AG04450 (cell line): ENCODE measurements at regions not wholly inside any gene's neighbourhood (a gene's known extent, or its start where the extent isn't known, plus 50 kb on each side); places are given as distances from the start of the nearest gene placed in this dataset.

Source experiments
- CTCF ChIA-PET: fragments of 300-600, 350-600 bp; formaldehyde crosslinking; extraction: SDS; loops from one replicate; lab custom pipeline; 2022; ENCODE audit warnings: antibody characterized with exemption, inconsistent platforms; lab: Charles Lee
- POLR2A ChIA-PET: fragments of 350-600 bp; formaldehyde crosslinking; extraction: SDS; loops from one replicate; lab custom pipeline; 2021; ENCODE audit warnings: antibody characterized with exemption, inconsistent platforms; lab: Yijun Ruan, JAX
- DNase-seq: peaks from one replicate; pipeline ENCODE4 v3.0.0-alpha.2; 2011; ENCODE audit warnings: low read depth, low spot score
- H3K27ac ChIP-seq: one replicate; pipeline ENCODE4 v1.5.1; 2012; ENCODE audit warnings: low read depth, low read length, control low read depth
- H3K27me3 ChIP-seq: one replicate; pipeline ENCODE4 v1.6.0; 2012; ENCODE audit warnings: low read length; ENCODE audit not compliant: control insufficient read depth, insufficient read depth
- H3K4me3 ChIP-seq: 2 replicates; pipeline ENCODE4 v1.5.1; 2011; ENCODE audit warnings: mild to moderate bottlenecking, low read depth, low read length, control low read depth
- H3K9me3 ChIP-seq: 2 replicates; pipeline ENCODE4 v1.5.1; 2012; ENCODE audit warnings: low read length; ENCODE audit not compliant: control insufficient read depth, insufficient read depth
- CTCF ChIP-seq: IDR thresholded peaks from 2 replicates; pipeline ENCODE4 v1.5.1; 2011; ENCODE audit warnings: low read depth, low read length, control low read depth, inconsistent platforms

DNA sequence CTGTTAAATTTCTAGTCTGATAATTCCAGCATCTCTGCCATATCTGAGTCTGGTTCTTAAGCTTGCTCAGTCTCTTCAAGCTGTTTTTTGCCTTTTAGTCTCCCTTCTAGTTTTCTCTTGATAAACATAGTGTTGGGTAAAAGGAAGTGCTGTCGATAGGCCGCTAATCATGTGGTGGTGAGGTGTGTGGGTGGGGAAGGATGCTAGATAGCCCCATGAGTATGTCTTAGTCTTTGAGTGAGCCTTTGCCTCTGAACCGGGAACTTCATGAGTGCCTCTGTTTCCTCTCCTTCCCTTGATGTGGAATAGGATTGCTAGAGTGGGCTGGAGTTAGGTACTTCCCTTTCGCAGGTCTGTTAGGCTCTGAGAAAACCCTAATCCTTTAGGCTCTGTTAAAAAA, 441.8 kb downstream of the INHBA start:
- CTCF ChIA-PET = no interaction called here
- no peaks in the 10 kb centered on the region for H3K9me3 ChIP-seq
- no peaks in the 10 kb centered on the region for H3K27me3 ChIP-seq
- POLR2A ChIA-PET = no interaction called here
- no peak overlapping the region for H3K27ac ChIP-seq
- no peak overlapping the region for H3K4me3 ChIP-seq
- no peak for DNase-seq
- TF ChIP-seq CTCF = no peak

GRCh38 chr7:41257660-41258059, 445.2 kb downstream of the INHBA start:
- Histone ChIP-seq H3K9me3 (no peaks in the 10 kb centered on the region), H3K4me3 (no peak overlapping the region), H3K27ac (no peak overlapping the region), H3K27me3 (no peaks in the 10 kb centered on the region)
- CTCF ChIA-PET = no interaction called here
- TF ChIP-seq CTCF = no peak
- POLR2A ChIA-PET = no interaction called here
- DNase-seq = no peak

DNA sequence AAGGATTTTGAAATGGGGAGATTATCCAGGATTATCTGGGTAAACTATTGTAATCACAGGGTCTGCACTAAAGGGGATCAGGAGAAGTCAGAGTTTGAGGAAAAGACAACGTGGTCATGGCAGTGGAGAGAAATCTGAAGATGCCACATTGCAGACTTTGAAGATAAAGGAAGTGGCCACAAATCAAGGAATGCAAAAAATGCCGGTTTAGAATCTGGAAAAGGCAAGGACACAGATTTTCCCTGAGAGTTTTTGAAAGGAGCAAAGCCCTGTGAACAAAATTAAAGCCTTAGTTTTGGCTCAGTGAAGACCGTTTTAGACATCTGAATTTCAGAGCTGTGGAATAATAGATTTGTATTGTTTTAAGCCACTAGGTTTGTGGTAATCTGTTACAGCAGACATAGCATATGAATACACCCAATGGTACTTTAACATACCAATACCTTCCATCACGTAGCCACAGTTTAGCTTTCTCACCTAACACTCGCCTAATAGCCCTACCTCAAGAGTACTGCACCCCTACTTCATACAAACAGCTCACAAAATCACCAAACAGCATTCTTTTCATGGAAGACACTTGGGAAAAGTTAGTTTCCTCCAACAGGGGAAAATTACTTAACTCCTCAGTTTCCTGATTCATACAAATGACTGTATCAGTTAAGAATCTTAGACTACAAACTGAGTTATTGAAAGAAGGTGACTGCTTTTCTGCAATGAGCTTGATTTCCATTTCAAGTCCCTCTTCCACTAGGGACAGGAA, 446.5 kb downstream of the INHBA start:
- Histone ChIP-seq H3K4me3 (no peak overlapping the region), H3K9me3 (no peaks in the 10 kb centered on the region), H3K27me3 (no peaks in the 10 kb centered on the region), H3K27ac (no peak overlapping the region)
- no peak for DNase-seq
- CTCF ChIA-PET = interaction anchor here (1.2 kb wide), 1 partner anchor 1025 kb away, joined by 3 read pairs; no protein-coding TSS in a partner anchor
- POLR2A ChIA-PET = no interaction called here
- TF ChIP-seq CTCF = no peak

DNA sequence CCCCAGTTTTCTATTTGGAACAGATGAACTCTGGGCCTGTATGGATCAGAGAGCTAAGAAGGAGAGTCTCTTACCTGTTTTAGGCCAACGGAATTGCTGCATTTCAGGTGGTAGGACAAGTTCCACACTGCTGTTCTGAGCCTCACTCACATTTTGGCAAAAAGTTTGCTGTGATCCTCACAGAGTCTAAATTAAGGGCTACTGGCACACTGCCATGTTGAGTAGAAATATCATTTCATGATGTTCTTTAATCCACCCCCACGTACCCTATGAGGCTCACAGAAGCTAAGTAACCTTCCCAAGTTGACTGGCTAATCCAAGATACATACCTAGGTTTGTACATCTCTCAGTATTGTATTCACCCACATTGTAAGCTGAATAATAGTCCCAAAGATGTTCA, 447.2 kb downstream of the INHBA start:
- Histone ChIP-seq H3K27me3 (no peaks in the 10 kb centered on the region), H3K9me3 (no peaks in the 10 kb centered on the region), H3K27ac (no peak overlapping the region), H3K4me3 (no peak overlapping the region)
- TF ChIP-seq CTCF = no peak
- ChIA-PET CTCF (interaction anchor here (1.2 kb wide), 1 partner anchor 1024 kb away, joined by 3 read pairs; no protein-coding TSS in a partner anchor), POLR2A (no interaction called here)
- no peak for DNase-seq

DNA sequence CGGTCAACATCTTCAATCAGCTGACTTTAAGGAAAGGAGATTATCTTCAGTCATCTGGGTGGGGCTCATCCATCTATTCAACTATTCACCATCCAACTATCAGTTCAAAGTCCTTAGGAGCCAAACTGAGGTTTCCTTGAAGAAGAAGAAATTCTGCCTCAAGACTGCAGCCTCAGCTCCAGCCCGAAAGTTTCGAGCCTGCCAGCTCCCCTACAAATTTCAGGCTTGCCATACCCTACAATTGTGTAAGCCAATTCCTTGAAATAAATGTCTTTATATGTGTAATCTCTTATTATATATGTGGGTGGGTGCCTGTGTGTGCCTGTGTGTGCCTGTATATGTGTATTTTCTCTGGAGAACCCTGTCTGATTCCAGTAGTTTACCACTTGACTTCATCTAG, 447.8 kb downstream of the INHBA start:
- no peak for TF ChIP-seq CTCF
- CTCF ChIA-PET = interaction anchor here (1.2 kb wide), 1 partner anchor 1023 kb away, joined by 3 read pairs; no protein-coding TSS in a partner anchor
- H3K27ac ChIP-seq = no peak overlapping the region
- no peak overlapping the region for H3K4me3 ChIP-seq
- no peaks in the 10 kb centered on the region for H3K9me3 ChIP-seq
- POLR2A ChIA-PET = no interaction called here
- no peak for DNase-seq
- no peaks in the 10 kb centered on the region for H3K27me3 ChIP-seq
